BLaER1 (cell line): ENCODE measurements at regions not wholly inside any gene's neighbourhood (a gene's known extent, or its start where the extent isn't known, plus 50 kb on each side); places are given as distances from the start of the nearest gene placed in this dataset.

Experiments used
- H3K27ac ChIP-seq: shearing (Covaris generic); formaldehyde crosslinking; 2 replicates; pipeline ENCODE4 v1.8.1; 2022
- H3K27me3 ChIP-seq: shearing (Covaris generic); formaldehyde crosslinking; 2 replicates; pipeline ENCODE4 v1.8.1; 2022
- H3K36me3 ChIP-seq: shearing (Covaris generic); formaldehyde crosslinking; 2 replicates; pipeline ENCODE4 v1.8.1; 2022
- H3K4me1 ChIP-seq: shearing (Covaris generic); formaldehyde crosslinking; 2 replicates; pipeline ENCODE4 v1.8.1; 2022
- H3K4me2 ChIP-seq: shearing (Covaris generic); formaldehyde crosslinking; 2 replicates; pipeline ENCODE4 v1.8.1; 2022
- H3K4me3 ChIP-seq: shearing (Covaris generic); formaldehyde crosslinking; 2 replicates; pipeline ENCODE4 v1.8.1; 2022
- H3K9ac ChIP-seq: shearing (Covaris generic); formaldehyde crosslinking; 2 replicates; pipeline ENCODE4 v1.8.1; 2022
- H3K9me3 ChIP-seq: shearing (Covaris generic); formaldehyde crosslinking; 2 replicates; pipeline ENCODE4 v1.8.1; 2022
- H4K20me1 ChIP-seq: shearing (Covaris generic); formaldehyde crosslinking; 2 replicates; pipeline ENCODE4 v1.8.1; 2022
- Cebpa-rat ChIP-seq: shearing (Covaris generic); IDR thresholded peaks from 2 replicates; pipeline ENCODE4 v1.8.1; 2022

- no peak for TF ChIP-seq Cebpa-rat
- Histone ChIP-seq H3K4me1 (no peaks in the 10 kb centered on the region), H3K36me3 (no peaks in the 10 kb centered on the region)
These were observed 280.6 kb upstream of the TFPI start for GRCh38 chr2:187834787-187835186.

GRCh38 chr2:187838690-187839089, 284.5 kb upstream of the TFPI start:
- no peak for TF ChIP-seq Cebpa-rat
- Histone ChIP-seq H3K4me2 (no peak overlapping the region), H3K27ac (no peak overlapping the region), H3K36me3 (no peaks in the 10 kb centered on the region), H3K27me3 (no peaks in the 10 kb centered on the region), H3K4me1 (no peaks in the 10 kb centered on the region), H4K20me1 (no peaks in the 10 kb centered on the region), H3K9me3 (no peaks in the 10 kb centered on the region), H3K9ac (no peak overlapping the region), H3K4me3 (no peak overlapping the region)

More at GRCh38 chr2:187834787-187835186, 280.6 kb upstream of the TFPI start:
- Histone ChIP-seq H3K27me3 (no peaks in the 10 kb centered on the region), H3K4me2 (no peak overlapping the region), H3K9ac (no peak overlapping the region), H3K4me3 (no peak overlapping the region), H3K27ac (no peak overlapping the region), H3K9me3 (no peaks in the 10 kb centered on the region), H4K20me1 (no peaks in the 10 kb centered on the region)

- Histone ChIP-seq H3K4me3 (no peak overlapping the region), H3K27ac (no peak overlapping the region), H3K9me3 (no peaks in the 10 kb centered on the region), H3K4me1 (no peaks in the 10 kb centered on the region), H3K4me2 (no peak overlapping the region), H3K27me3 (no peaks in the 10 kb centered on the region), H4K20me1 (no peaks in the 10 kb centered on the region), H3K9ac (no peak overlapping the region), H3K36me3 (no peaks in the 10 kb centered on the region)
- TF ChIP-seq Cebpa-rat = no peak
These were observed 288.1 kb upstream of the TFPI start for GRCh38 chr2:187842315-187842714.

GRCh38 chr2:187842978-187843847, 289.0 kb upstream of the TFPI start:
- Histone ChIP-seq H3K9ac (no peak overlapping the region), H3K9me3 (no peaks in the 10 kb centered on the region), H3K4me3 (no peak overlapping the region), H3K27ac (no peak overlapping the region), H3K36me3 (no peaks in the 10 kb centered on the region), H3K27me3 (no peaks in the 10 kb centered on the region), H4K20me1 (no peaks in the 10 kb centered on the region), H3K4me2 (no peak overlapping the region), H3K4me1 (no peaks in the 10 kb centered on the region)
- TF ChIP-seq Cebpa-rat = no peak

GRCh38 chr2:187847245-187848208, 293.3 kb upstream of the TFPI start:
- no peaks in the 10 kb centered on the region for H3K27me3 ChIP-seq
- no peaks in the 10 kb centered on the region for H3K4me1 ChIP-seq
- H3K4me2 ChIP-seq = no peak overlapping the region
- no peak for TF ChIP-seq Cebpa-rat
- H4K20me1 ChIP-seq = no peaks in the 10 kb centered on the region
- no peak overlapping the region for H3K27ac ChIP-seq
- H3K9me3 ChIP-seq = no peaks in the 10 kb centered on the region
- H3K36me3 ChIP-seq = no peaks in the 10 kb centered on the region
- no peak overlapping the region for H3K9ac ChIP-seq
- H3K4me3 ChIP-seq = no peak overlapping the region

GRCh38 chr2:187851955-187852561, 297.8 kb upstream of the TFPI start:
- Histone ChIP-seq H3K4me3 (no peak overlapping the region), H4K20me1 (no peaks in the 10 kb centered on the region), H3K4me1 (no peaks in the 10 kb centered on the region), H3K9ac (no peak overlapping the region), H3K4me2 (no peak overlapping the region), H3K27ac (no peak overlapping the region), H3K36me3 (no peaks in the 10 kb centered on the region), H3K27me3 (no peaks in the 10 kb centered on the region), H3K9me3 (no peaks in the 10 kb centered on the region)
- TF ChIP-seq Cebpa-rat = no peak

GRCh38 chr2:187853381-187853791, 299.2 kb upstream of the TFPI start:
- H3K27ac ChIP-seq = no peak overlapping the region
- no peaks in the 10 kb centered on the region for H3K36me3 ChIP-seq
- TF ChIP-seq Cebpa-rat = no peak
- no peaks in the 10 kb centered on the region for H3K9me3 ChIP-seq
- H3K4me2 ChIP-seq = no peak overlapping the region
- no peaks in the 10 kb centered on the region for H4K20me1 ChIP-seq
- H3K27me3 ChIP-seq = no peaks in the 10 kb centered on the region
- H3K9ac ChIP-seq = no peak overlapping the region
- no peaks in the 10 kb centered on the region for H3K4me1 ChIP-seq
- H3K4me3 ChIP-seq = no peak overlapping the region

- Histone ChIP-seq H3K36me3 (no peaks in the 10 kb centered on the region), H3K4me3 (no peak overlapping the region), H3K27ac (no peak overlapping the region), H3K27me3 (no peaks in the 10 kb centered on the region), H3K9me3 (no peaks in the 10 kb centered on the region), H4K20me1 (no peaks in the 10 kb centered on the region), H3K4me2 (no peak overlapping the region), H3K9ac (no peak overlapping the region), H3K4me1 (no peaks in the 10 kb centered on the region)
- no peak for TF ChIP-seq Cebpa-rat
These were observed 300.6 kb upstream of the TFPI start for GRCh38 chr2:187854801-187855200.

- Histone ChIP-seq H3K4me1 (no peaks in the 10 kb centered on the region), H3K36me3 (no peaks in the 10 kb centered on the region), H3K9ac (no peak overlapping the region), H3K9me3 (no peaks in the 10 kb centered on the region), H3K4me2 (no peak overlapping the region), H3K4me3 (no peak overlapping the region), H3K27ac (no peak overlapping the region), H3K27me3 (no peaks in the 10 kb centered on the region), H4K20me1 (no peaks in the 10 kb centered on the region)
- no peak for TF ChIP-seq Cebpa-rat
These were observed 301.5 kb upstream of the TFPI start for GRCh38 chr2:187855689-187856088.

GRCh38 chr2:187857826-187858225, 303.6 kb upstream of the TFPI start:
- H3K27me3 ChIP-seq = no peaks in the 10 kb centered on the region
- TF ChIP-seq Cebpa-rat = no peak
- no peak overlapping the region for H3K9ac ChIP-seq
- no peak overlapping the region for H3K27ac ChIP-seq
- no peaks in the 10 kb centered on the region for H3K36me3 ChIP-seq
- no peaks in the 10 kb centered on the region for H3K9me3 ChIP-seq
- no peaks in the 10 kb centered on the region for H3K4me1 ChIP-seq
- no peak overlapping the region for H3K4me3 ChIP-seq
- no peak overlapping the region for H3K4me2 ChIP-seq
- H4K20me1 ChIP-seq = no peaks in the 10 kb centered on the region
